ENCODE measurements at regions not wholly inside any gene's neighbourhood (a gene's known extent, or its start where the extent isn't known, plus 50 kb on each side); places are given as distances from the start of the nearest gene placed in this dataset.

- H3K4me3 ChIP-seq (ENCODE audit: low read depth in 2 of 2, low read length in 2 of 2): no peak overlapping the region
- ChIA-PET CTCF (no interaction called here), POLR2A (no interaction called here)
- H3K27ac ChIP-seq (ENCODE audit: low read length): no peak overlapping the region
- in situ Hi-C loops (cut with HindIII; ENCODE audit: low pct_unique_long_range_greater_than_20kb, low sequenced_read_pairs): no loop called here
- no peak for TF ChIP-seq SIN3A (IDR thresholded peaks at IDR 0.05; ENCODE audit: borderline replicate concordance, insufficient read depth, low read depth, low read length)
- no peak for TF ChIP-seq POLR2AphosphoS5 (IDR thresholded peaks at IDR 0.05; ENCODE audit: low read depth, low read length)
- TF ChIP-seq CTCF (IDR thresholded peaks at IDR 0.05): no peak
- TF ChIP-seq TCF7L2 (IDR thresholded peaks at IDR 0.05; ENCODE audit: low read depth, low read length): no peak
- TF ChIP-seq REST (IDR thresholded peaks at IDR 0.05; ENCODE audit: insufficient read depth in 1 of 2, low read depth in 2 of 2, low read length in 1 of 2): no peak
- H3K9me3 ChIP-seq (ENCODE audit: control insufficient read depth, insufficient read depth, low read depth, low read length): no peaks in the 10 kb centered on the region
- H3K36me3 ChIP-seq (ENCODE audit: control insufficient read depth, insufficient read depth, low read length): no peaks in the 10 kb centered on the region
- DNase-seq (ENCODE audit: low read depth, low spot score) (no peak), ATAC-seq (no peak)
- intact Hi-C loops (cut with micrococcal nuclease; ENCODE audit: unreplicated experiment): no loop called here
- no peaks in the 10 kb centered on the region for H3K27me3 ChIP-seq (ENCODE audit: control insufficient read depth, insufficient read depth, low read length)
- H3K4me1 ChIP-seq (ENCODE audit: control insufficient read depth, insufficient read depth, low read length): no peaks in the 10 kb centered on the region
- BruUV-seq (replicated peaks): no TSS peak
These were observed 111.8 kb upstream of the TMC3 start for GRCh38 chr15:81485806-81486205.

GRCh38 chr15:81484086-81484955 lies 110.3 kb upstream of the TMC3 start:
- no peaks in the 10 kb centered on the region for H3K4me1 ChIP-seq (ENCODE audit: control insufficient read depth, insufficient read depth, low read length)
- DNase-seq (ENCODE audit: low read depth, low spot score) (no peak), ATAC-seq (no peak)
- H3K36me3 ChIP-seq (ENCODE audit: control insufficient read depth, insufficient read depth, low read length): no peaks in the 10 kb centered on the region
- ChIA-PET POLR2A (no interaction called here), CTCF (no interaction called here)
- no peak overlapping the region for H3K27ac ChIP-seq (ENCODE audit: low read length)
- intact Hi-C loops (cut with micrococcal nuclease; ENCODE audit: unreplicated experiment): loop anchor here (5.0 kb wide), 1 partner anchor 458 kb away; no protein-coding TSS in a partner anchor
- no peak overlapping the region for H3K4me3 ChIP-seq (ENCODE audit: low read depth in 2 of 2, low read length in 2 of 2)
- TF ChIP-seq CTCF (IDR thresholded peaks at IDR 0.05) (no peak), REST (IDR thresholded peaks at IDR 0.05; ENCODE audit: insufficient read depth in 1 of 2, low read depth in 2 of 2, low read length in 1 of 2) (no peak), POLR2AphosphoS5 (IDR thresholded peaks at IDR 0.05; ENCODE audit: low read depth, low read length) (no peak), SIN3A (IDR thresholded peaks at IDR 0.05; ENCODE audit: borderline replicate concordance, insufficient read depth, low read depth, low read length) (no peak), TCF7L2 (IDR thresholded peaks at IDR 0.05; ENCODE audit: low read depth, low read length) (no peak)
- no TSS peak for BruUV-seq (replicated peaks)
- H3K9me3 ChIP-seq (ENCODE audit: control insufficient read depth, insufficient read depth, low read depth, low read length): no peaks in the 10 kb centered on the region
- in situ Hi-C loops (cut with HindIII; ENCODE audit: low pct_unique_long_range_greater_than_20kb, low sequenced_read_pairs): no loop called here
- H3K27me3 ChIP-seq (ENCODE audit: control insufficient read depth, insufficient read depth, low read length): no peaks in the 10 kb centered on the region
